ENCODE measurements at regions not wholly inside any gene's neighbourhood (a gene's known extent, or its start where the extent isn't known, plus 50 kb on each side); places are given as distances from the start of the nearest gene placed in this dataset.

- TF ChIP-seq CTCF (IDR thresholded peaks at IDR 0.05; ENCODE audit: poor library complexity), result no peak
- TF ChIP-seq EZH2phosphoT487 (IDR thresholded peaks at IDR 0.05; ENCODE audit: low read depth, severe bottlenecking, unreplicated experiment), result no peak
- no peak for TF ChIP-seq EZH2 (IDR thresholded peaks at IDR 0.05; ENCODE audit: borderline replicate concordance)
Observed at GRCh38 chr9:135340726-135341475, 138.7 kb upstream of the PPP1R26 start.
